Stimulated activated effector memory CD8-positive, alpha-beta T cell treated with anti-CD3 and anti-CD28 coated beads, Interleukin-12 subunit alpha, Interleukin-12 subunit beta, amount 100 ng/mL, for 72 hours (primary cell): ENCODE measurements at regions not wholly inside any gene's neighbourhood (a gene's known extent, or its start where the extent isn't known, plus 50 kb on each side); places are given as distances from the start of the nearest gene placed in this dataset.

Source experiments
- ATAC-seq: fragments of 150-1000 bp; cut with Tn5 transposase; 2 replicates; pipeline ENCODE4 v1.10.0; 2021
- DNase-seq, 2 donors: peaks; one replicate each; pipeline ENCODE4 v3.0.0; 2021 to 2022; ENCODE audit warnings: low spot score in 2 of 2
- H3K27ac Mint-ChIP-seq: one replicate; pipeline ENCODE4 v1.8.0; 2022; ENCODE audit warnings: mild to moderate bottlenecking, mixed read lengths
- H3K36me3 Mint-ChIP-seq: one replicate; pipeline ENCODE4 v1.8.0; 2022; ENCODE audit warnings: mild to moderate bottlenecking, mixed read lengths
- H3K4me1 Mint-ChIP-seq: one replicate; pipeline ENCODE4 v1.8.0; 2022; ENCODE audit warnings: mixed read lengths
- H3K4me3 Mint-ChIP-seq: one replicate; pipeline ENCODE4 v1.8.0; 2022; ENCODE audit warnings: mild to moderate bottlenecking, mixed read lengths
- H3K9me3 Mint-ChIP-seq: one replicate; pipeline ENCODE4 v1.8.0; 2022; ENCODE audit warnings: mixed read lengths

GRCh38 chr2:66895206-66895605 lies 460.3 kb downstream of the MEIS1 start:
- Mint-ChIP-seq H3K4me3 (no peak overlapping the region), H3K4me1 (no peaks in the 10 kb centered on the region), H3K27ac (no peak overlapping the region), H3K9me3 (peaks cover 2% of the 10 kb centered on the region), H3K36me3 (no peaks in the 10 kb centered on the region)
- ATAC-seq: no peak
- no peak for DNase-seq

- ATAC-seq (no peak), DNase-seq (no peak)
- Mint-ChIP-seq H3K4me1 (no peaks in the 10 kb centered on the region), H3K4me3 (no peak overlapping the region), H3K27ac (no peak overlapping the region), H3K9me3 (peaks cover 2% of the 10 kb centered on the region), H3K36me3 (no peaks in the 10 kb centered on the region)
Measured at GRCh38 chr2:66896131-66896530, 461.2 kb downstream of the MEIS1 start.

- ATAC-seq (no peak), DNase-seq (no peak)
- Mint-ChIP-seq H3K36me3 (no peaks in the 10 kb centered on the region), H3K27ac (no peak overlapping the region), H3K4me1 (no peaks in the 10 kb centered on the region), H3K4me3 (no peak overlapping the region), H3K9me3 (peaks cover 7% of the 10 kb centered on the region)
Measured at GRCh38 chr2:66897181-66897580, 462.3 kb downstream of the MEIS1 start.

- Mint-ChIP-seq H3K36me3 (no peaks in the 10 kb centered on the region), H3K27ac (no peak overlapping the region), H3K4me1 (no peaks in the 10 kb centered on the region), H3K9me3 (peaks cover 8% of the 10 kb centered on the region), H3K4me3 (no peak overlapping the region)
- ATAC-seq: no peak
- DNase-seq: no peak
Measured at GRCh38 chr2:66897691-66898150, 462.8 kb downstream of the MEIS1 start.

GRCh38 chr2:66899109-66899508 lies 464.2 kb downstream of the MEIS1 start:
- H3K4me1 Mint-ChIP-seq: no peaks in the 10 kb centered on the region
- H3K4me3 Mint-ChIP-seq: no peak overlapping the region
- ATAC-seq: no peak
- H3K36me3 Mint-ChIP-seq: no peaks in the 10 kb centered on the region
- DNase-seq: no peak
- H3K27ac Mint-ChIP-seq: no peak overlapping the region
- peaks cover 9% of the 10 kb centered on the region for H3K9me3 Mint-ChIP-seq

- DNase-seq (no peak), ATAC-seq (no peak)
- Mint-ChIP-seq H3K27ac (no peak overlapping the region), H3K36me3 (no peaks in the 10 kb centered on the region), H3K4me3 (no peak overlapping the region), H3K4me1 (no peaks in the 10 kb centered on the region), H3K9me3 (peaks cover 8% of the 10 kb centered on the region)
Measured at GRCh38 chr2:66899648-66900047, 464.7 kb downstream of the MEIS1 start.

GRCh38 chr2:66901344-66901743 lies 466.4 kb downstream of the MEIS1 start:
- Mint-ChIP-seq H3K9me3 (peaks cover 15% of the 10 kb centered on the region), H3K4me1 (no peaks in the 10 kb centered on the region), H3K36me3 (no peaks in the 10 kb centered on the region), H3K27ac (no peak overlapping the region), H3K4me3 (no peak overlapping the region)
- DNase-seq (no peak), ATAC-seq (no peak)

GRCh38 chr2:66903183-66903582 lies 468.3 kb downstream of the MEIS1 start:
- no peak overlapping the region for H3K4me3 Mint-ChIP-seq

GRCh38 chr2:66903745-66904465 lies 469.0 kb downstream of the MEIS1 start:
- no peak for ATAC-seq
- Mint-ChIP-seq H3K9me3 (peaks cover 15% of the 10 kb centered on the region), H3K36me3 (no peaks in the 10 kb centered on the region), H3K27ac (no peak overlapping the region), H3K4me3 (no peak overlapping the region), H3K4me1 (no peaks in the 10 kb centered on the region)
- DNase-seq: no peak

More at GRCh38 chr2:66903183-66903582, 468.3 kb downstream of the MEIS1 start:
- no peak for ATAC-seq
- Mint-ChIP-seq H3K27ac (no peak overlapping the region), H3K36me3 (no peaks in the 10 kb centered on the region), H3K9me3 (peaks cover 15% of the 10 kb centered on the region), H3K4me1 (no peaks in the 10 kb centered on the region)
- DNase-seq: no peak

- Mint-ChIP-seq H3K27ac (no peak overlapping the region), H3K9me3 (peaks cover 8% of the 10 kb centered on the region), H3K36me3 (no peaks in the 10 kb centered on the region), H3K4me1 (no peaks in the 10 kb centered on the region), H3K4me3 (no peak overlapping the region)
- no peak for DNase-seq
- no peak for ATAC-seq
Measured at GRCh38 chr2:66915237-66915636, 480.3 kb downstream of the MEIS1 start.

- no peak for DNase-seq
- Mint-ChIP-seq H3K36me3 (no peaks in the 10 kb centered on the region), H3K4me1 (no peaks in the 10 kb centered on the region), H3K9me3 (peaks cover 7% of the 10 kb centered on the region), H3K4me3 (no peak overlapping the region), H3K27ac (no peak overlapping the region)
- ATAC-seq: no peak
Measured at GRCh38 chr2:66919286-66919685, 477.8 kb upstream of the ETAA1 start.

- no peak for DNase-seq
- no peaks in the 10 kb centered on the region for H3K36me3 Mint-ChIP-seq
- peaks cover 7% of the 10 kb centered on the region for H3K9me3 Mint-ChIP-seq
- no peak overlapping the region for H3K4me3 Mint-ChIP-seq
- no peak for ATAC-seq
- no peak overlapping the region for H3K27ac Mint-ChIP-seq
- no peaks in the 10 kb centered on the region for H3K4me1 Mint-ChIP-seq
Measured at GRCh38 chr2:66920415-66920814, 476.7 kb upstream of the ETAA1 start.

- no peak for ATAC-seq
- Mint-ChIP-seq H3K4me3 (no peak overlapping the region), H3K27ac (no peak overlapping the region), H3K36me3 (no peaks in the 10 kb centered on the region), H3K4me1 (no peaks in the 10 kb centered on the region), H3K9me3 (peaks cover 3% of the 10 kb centered on the region)
- DNase-seq: no peak
Measured at GRCh38 chr2:66925128-66925527, 472.0 kb upstream of the ETAA1 start.

- no peak overlapping the region for H3K27ac Mint-ChIP-seq
- DNase-seq (no peak), ATAC-seq (no peak)
- no peaks in the 10 kb centered on the region for H3K36me3 Mint-ChIP-seq
- H3K9me3 Mint-ChIP-seq: peaks cover 3% of the 10 kb centered on the region
- H3K4me3 Mint-ChIP-seq: no peak overlapping the region
- H3K4me1 Mint-ChIP-seq: no peaks in the 10 kb centered on the region
Measured at GRCh38 chr2:66926594-66927112, 470.5 kb upstream of the ETAA1 start.

- ATAC-seq (no peak), DNase-seq (no peak)
- no peak overlapping the region for H3K4me3 Mint-ChIP-seq
- H3K9me3 Mint-ChIP-seq: peaks cover 6% of the 10 kb centered on the region
- no peaks in the 10 kb centered on the region for H3K36me3 Mint-ChIP-seq
- no peaks in the 10 kb centered on the region for H3K4me1 Mint-ChIP-seq
- H3K27ac Mint-ChIP-seq: no peak overlapping the region
Measured at GRCh38 chr2:66929632-66930338, 467.3 kb upstream of the ETAA1 start.
